K562 (cell line): ENCODE measurements at regions not wholly inside any gene's neighbourhood (a gene's known extent, or its start where the extent isn't known, plus 50 kb on each side); places are given as distances from the start of the nearest gene placed in this dataset.

ENCODE experiments used
- ATAC-seq: fragments of 200-7000 bp; cut with Tn5 transposase; 3 replicates; pipeline ENCODE4 v1.9.1; 2020; ENCODE audit warnings: moderate library complexity
- BruUV-seq: library from RNA; stranded (reverse); fragments of 400-500 nt; replicated peaks from 2 replicates; lab custom pipeline; 2021; lab: Mats Ljungman, UMichigan
- CTCF ChIA-PET: fragments of 300-600 bp; formaldehyde crosslinking; extraction: SDS; loops from one replicate; lab custom pipeline; 2021; ENCODE audit warnings: low intra/inter-chr PET ratio; lab: Yijun Ruan, JAX
- POLR2A ChIA-PET: fragments of 300-600, 350-650 bp; sonication (Branson Sonifier 250); formaldehyde crosslinking; extraction: SDS; loops from one replicate; lab custom pipeline; 2021; ENCODE audit warnings: antibody characterized with exemption, inconsistent platforms; lab: Yijun Ruan, JAX
- DNase-seq, 4 experiments: peaks; one replicate each; pipeline versions ENCODE4 v3.0.0 to v3.0.0-alpha.2; 2011 to 2018; ENCODE audit warnings: low spot score in 3 of 4, mixed read lengths in 3 of 4; ENCODE audit errors: extremely low read depth in 1 of 4
- FAIRE-seq: peaks from 2 replicates; lab custom pipeline; 2011; peaks lifted over from hg19 to GRCh38; lab: Jason Lieb, UNC
- H2AFZ ChIP-seq: 2 replicates; pipeline ENCODE4 v1.6.0; 2011; ENCODE audit warnings: low read depth, low read length, control low read depth, inconsistent platforms
- H3K27ac ChIP-seq: fragments of 200-600 bp; 3 replicates; pipeline ENCODE4 v1.8.0; 2011; ENCODE audit warnings: low read depth, mild to moderate bottlenecking, control low read depth, inconsistent platforms, low read length, moderate library complexity, mixed read lengths; ENCODE audit errors: extremely low read depth
- H3K27me3 ChIP-seq, 2 experiments: fragments of 300-600 bp in 1 of 2; 2 replicates in 1 of 2; 3 replicates in 1 of 2; pipeline versions ENCODE4 v1.6.0 to v1.8.0; 2011; ENCODE audit warnings: inconsistent platforms in 2 of 2, low read length in 2 of 2, mild to moderate bottlenecking in 1 of 2, mixed read lengths in 1 of 2, moderate library complexity in 1 of 2; ENCODE audit not compliant: control insufficient read depth in 2 of 2, insufficient read depth in 2 of 2
- H3K36me3 ChIP-seq: fragments of 300-600 bp; 3 replicates; pipeline ENCODE4 v1.8.0; 2011; ENCODE audit warnings: mild to moderate bottlenecking, low read length, inconsistent platforms; ENCODE audit not compliant: control insufficient read depth, insufficient read depth
- H3K4me1 ChIP-seq, 2 experiments: fragments of 200-600 bp in 1 of 2; replicated peaks in 1 of 2; 2 replicates in 1 of 2; 3 replicates in 1 of 2; pipeline versions ENCODE4 v1.5.1 to v1.8.0; 2011; ENCODE audit warnings: inconsistent platforms in 2 of 2, low read length in 2 of 2, mild to moderate bottlenecking in 1 of 2, mixed read lengths in 1 of 2, moderate library complexity in 1 of 2; ENCODE audit not compliant: control insufficient read depth in 2 of 2, insufficient read depth in 2 of 2
- H3K4me2 ChIP-seq: 2 replicates; pipeline ENCODE4 v1.6.1; 2011; ENCODE audit warnings: low read length, control low read depth, inconsistent platforms, mixed read lengths; ENCODE audit not compliant: insufficient read depth
- H3K4me3 ChIP-seq: fragments of 200-600 bp; sonication (generic), shearing (Covaris generic); 2 replicates; pipeline ENCODE4 v1.5.1; 2016; ENCODE audit warnings: control low read depth, inconsistent platforms
- H3K79me2 ChIP-seq: fragments of 200-600 bp; 3 replicates; pipeline ENCODE4 v1.8.0; 2011; ENCODE audit warnings: low read length, inconsistent platforms; ENCODE audit not compliant: control insufficient read depth, insufficient read depth
- H3K9ac ChIP-seq, 2 experiments: 2 replicates each; pipeline versions ENCODE4 v1.6.0 to v1.6.1; 2011; ENCODE audit warnings: low read depth in 2 of 2, low read length in 2 of 2, control low read depth in 1 of 2, inconsistent platforms in 1 of 2, mild to moderate bottlenecking in 1 of 2, mixed read lengths in 1 of 2; ENCODE audit not compliant: insufficient read depth in 1 of 2
- H3K9me1 ChIP-seq: one replicate; pipeline ENCODE4 v1.6.0; 2011; ENCODE audit warnings: inconsistent platforms, mild to moderate bottlenecking, low read length, moderate library complexity; ENCODE audit not compliant: control insufficient read depth, insufficient read depth
- H3K9me3 ChIP-seq: replicated peaks from 2 replicates; pipeline ENCODE4 v1.5.1; 2011; ENCODE audit warnings: low read depth, low read length, inconsistent platforms; ENCODE audit not compliant: control insufficient read depth, insufficient read depth
- H4K20me1 ChIP-seq: replicated peaks from 2 replicates; pipeline ENCODE4 v1.6.1; 2011; ENCODE audit warnings: low read length, inconsistent platforms, mixed read lengths; ENCODE audit not compliant: control insufficient read depth, insufficient read depth
- CBX2 ChIP-seq: fragments of 200-600 bp; sonication (generic); IDR thresholded peaks from one replicate; pipeline ENCODE4 v1.6.1; 2012; ENCODE audit warnings: mild to moderate bottlenecking, low read length, inconsistent platforms; ENCODE audit not compliant: insufficient read depth, poor library complexity, severe bottlenecking
- FOSL1 ChIP-seq: fragments of 200-800 bp; sonication (Bioruptor generic); conservative IDR thresholded peaks from 2 replicates; pipeline ENCODE4 v1.6.1; 2016; ENCODE audit warnings: missing genetic modification characterization, missing compliant biosample characterization
- MYBL2 ChIP-seq, 2 experiments: fragments of 450-650 bp in 1 of 2; sonication (generic) in 1 of 2; formaldehyde crosslinking in 1 of 2; IDR thresholded peaks; 2 replicates each; pipeline versions ENCODE4 v1.6.1 to v1.8.1; 2017 to 2022; ENCODE audit warnings: borderline replicate concordance in 1 of 2, inconsistent platforms in 1 of 2, low read depth in 1 of 2, mild to moderate bottlenecking in 1 of 2, missing genetic modification reagents in 1 of 2, moderate library complexity in 1 of 2
- NFIC ChIP-seq: fragments of 450-650 bp; IDR thresholded peaks from 2 replicates; pipeline ENCODE4 v1.6.1; 2017; ENCODE audit warnings: mild to moderate bottlenecking, inconsistent platforms
- SNIP1 ChIP-seq: fragments of 450-650 bp; IDR thresholded peaks from 2 replicates; pipeline ENCODE4 v1.7.1; 2017; ENCODE audit warnings: low read depth, mild to moderate bottlenecking
- SRF ChIP-seq, 2 experiments: fragments of 250-450, 450-650 bp in 1 of 2; sonication (Bioruptor Pico) in 1 of 2; sonication (generic) in 1 of 2; formaldehyde crosslinking; IDR thresholded peaks; 2 replicates each; pipeline versions ENCODE4 v1.5.0 to v1.5.1; 2020 to 2022; ENCODE audit warnings: mild to moderate bottlenecking in 1 of 2, missing genetic modification reagents in 1 of 2
- TAF9B ChIP-seq: fragments of 450-650 bp; IDR thresholded peaks from 2 replicates; pipeline ENCODE4 v1.6.1; 2018; ENCODE audit warnings: mild to moderate bottlenecking; ENCODE audit not compliant: partially characterized antibody
- TRIM24 ChIP-seq, 2 experiments: fragments of 450-650 bp; IDR thresholded peaks; 2 replicates each; pipeline ENCODE4 v1.6.1; 2016
- ZBTB17 ChIP-seq: fragments of 450-650 bp; formaldehyde crosslinking; IDR thresholded peaks from 2 replicates; pipeline ENCODE4 v1.4.0; 2020; ENCODE audit warnings: mild to moderate bottlenecking
- WGBS: fragments of 100-300 bp; shearing (Covaris generic); methylation state at CpG from one replicate; pipeline ENCODE4 v1.1.6; 2016; ENCODE audit warnings: low coverage, mixed read lengths; ENCODE audit not compliant: insufficient coverage; ENCODE audit errors: missing lambda C conversion rate; 5-methylcytosine and 5-hydroxymethylcytosine counted together
- in situ Hi-C: fragments of 300-500 bp; cut with MboI; formaldehyde crosslinking; loops from 4 replicates; pipeline ENCODE4 v1.15.0; 2018; ENCODE audit warnings: inconsistent platforms, mixed read lengths
- intact Hi-C: fragments of 100-400 bp; cut with micrococcal nuclease; formaldehyde crosslinking; loops from 2 replicates; pipeline ENCODE4 v1.14.2; 2022
- TF ChIP-seq, protein P1 (sequence below): fragments of 250-450 bp; sonication (Bioruptor Pico); IDR thresholded peaks from 2 replicates; pipeline ENCODE4 v1.5.0; 2021; ENCODE audit warnings: mild to moderate bottlenecking, moderate library complexity
- TF ChIP-seq, protein P2 (sequence below): fragments of 250-450 bp; sonication (Bioruptor Pico); IDR thresholded peaks from 2 replicates; pipeline ENCODE4 v1.5.0; 2020; ENCODE audit warnings: mild to moderate bottlenecking, borderline replicate concordance
- TF ChIP-seq, protein P3 (sequence below): fragments of 450-650 bp; IDR thresholded peaks from 2 replicates; pipeline ENCODE4 v1.6.1; 2014; ENCODE audit warnings: low read depth, mild to moderate bottlenecking, moderate library complexity, borderline replicate concordance

DNA sequence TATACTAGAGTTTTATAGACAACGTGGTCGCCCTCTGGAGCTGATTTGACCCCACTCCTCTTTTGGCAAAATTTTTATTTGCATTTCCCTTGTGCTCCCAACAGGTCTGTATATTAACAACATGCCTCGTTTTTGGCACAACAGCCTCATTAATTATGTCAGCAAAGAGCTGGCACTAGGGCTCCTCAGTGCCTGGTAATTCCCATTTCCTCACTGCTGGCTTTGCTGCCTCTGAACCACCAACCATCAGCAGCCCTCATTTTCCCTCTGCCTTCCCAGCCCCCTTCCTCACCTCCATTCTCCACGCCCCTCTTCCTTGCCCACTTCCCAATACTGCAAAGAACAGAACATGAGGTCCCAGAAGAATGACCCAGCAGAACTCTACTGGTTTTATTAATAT lies 204.8 kb downstream of the ABHD5 start:
- DNase-seq (no peak), FAIRE-seq (no peak), ATAC-seq (no peak)
- Histone ChIP-seq H4K20me1 (no peaks in the 10 kb centered on the region), H3K27me3 (peaks cover 10 to 30% of the 10 kb centered on the region in 2 experiments), H3K9me3 (no peaks in the 10 kb centered on the region), H2AFZ (no peak overlapping the region), H3K4me2 (no peak overlapping the region), H3K27ac (no peak overlapping the region), H3K9ac (no peak overlapping the region), H3K79me2 (no peaks in the 10 kb centered on the region), H3K36me3 (no peaks in the 10 kb centered on the region), H3K4me1 (peaks cover 0 to 11% of the 10 kb centered on the region in 2 experiments; a peak in 2 of 5 replicates), H3K4me3 (no peak overlapping the region), H3K9me1 (no peaks in the 10 kb centered on the region)
- intact Hi-C loops (no loop called here), in situ Hi-C loops (no loop called here)
- POLR2A ChIA-PET = interaction anchor here (0.8 to 1.1 kb wide), 3 partner anchors 9 to 440 kb away, joined by 3 read pairs; no protein-coding TSS in a partner anchor
- TF ChIP-seq TRIM24 (IDR thresholded peaks at IDR 0.05) (no peak), ZBTB17 (CRISPR knock-in tag) (no peak), MYBL2 (IDR thresholded peaks at IDR 0.05; ENCODE audit: low read depth) (no peak), MYBL2 (CRISPR knock-in tag; IDR thresholded peaks at IDR 0.05; ENCODE audit: borderline replicate concordance) (no peak), NFIC (no peak), SRF (CRISPR knock-in tag; IDR thresholded peaks at IDR 0.05) (no peak), CBX2 (no peak), SNIP1 (no peak), TAF9B (no peak), FOSL1 (tag) (no peak)
- TF ChIP-seq, protein P1, sequence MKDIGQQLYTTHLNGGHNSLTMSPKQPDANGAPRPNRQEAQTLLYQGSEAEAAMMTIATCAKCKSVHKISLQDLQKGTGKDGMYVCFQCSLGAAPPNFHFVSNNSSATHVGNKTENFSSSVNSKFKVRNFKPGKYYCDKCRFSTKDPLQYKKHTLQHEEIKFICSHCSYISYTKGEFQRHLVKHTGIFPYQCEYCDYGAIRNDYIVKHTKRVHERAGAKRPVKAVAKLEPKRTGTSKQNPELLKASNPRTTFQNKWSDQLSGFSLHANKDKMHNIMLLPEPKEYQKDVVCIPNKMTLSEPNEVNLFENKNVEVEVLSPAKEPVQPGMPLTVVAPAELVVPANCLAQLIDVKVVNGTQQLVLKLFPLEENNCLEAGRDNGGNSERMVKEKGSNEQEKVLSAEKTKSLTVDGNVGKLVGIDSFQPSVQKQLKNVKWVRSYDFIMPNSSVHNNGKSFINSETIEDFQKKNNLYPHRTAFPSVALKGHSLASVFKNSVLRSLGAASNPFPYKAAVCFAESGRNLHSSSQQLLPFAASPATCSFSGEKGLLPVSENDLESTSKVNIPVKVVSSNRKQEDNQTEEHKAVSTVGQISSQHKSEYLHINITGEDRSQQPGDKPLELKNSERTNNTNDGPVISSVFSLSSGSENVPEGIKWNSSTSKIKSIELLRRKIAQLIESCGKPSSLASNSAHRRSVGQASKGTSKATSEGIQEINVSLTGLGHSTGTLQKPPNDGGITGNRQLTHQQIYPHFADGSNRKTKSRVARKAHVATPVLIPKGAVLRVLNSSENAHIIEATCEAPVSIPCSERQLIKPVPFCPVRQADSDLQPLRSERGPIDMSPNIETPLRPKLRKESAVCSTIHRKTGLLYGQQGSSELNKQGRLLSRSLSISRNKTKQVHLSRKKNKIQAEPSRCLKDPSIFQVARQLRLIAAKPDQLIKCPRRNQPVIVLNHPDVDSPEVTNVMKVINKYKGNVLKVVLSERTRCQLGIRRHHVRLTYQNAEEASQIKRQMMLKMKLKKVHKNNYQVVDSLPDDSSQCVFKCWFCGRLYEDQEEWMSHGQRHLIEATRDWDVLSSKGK (CRISPR knock-in tag) = no peak
- TF ChIP-seq, protein P2, sequence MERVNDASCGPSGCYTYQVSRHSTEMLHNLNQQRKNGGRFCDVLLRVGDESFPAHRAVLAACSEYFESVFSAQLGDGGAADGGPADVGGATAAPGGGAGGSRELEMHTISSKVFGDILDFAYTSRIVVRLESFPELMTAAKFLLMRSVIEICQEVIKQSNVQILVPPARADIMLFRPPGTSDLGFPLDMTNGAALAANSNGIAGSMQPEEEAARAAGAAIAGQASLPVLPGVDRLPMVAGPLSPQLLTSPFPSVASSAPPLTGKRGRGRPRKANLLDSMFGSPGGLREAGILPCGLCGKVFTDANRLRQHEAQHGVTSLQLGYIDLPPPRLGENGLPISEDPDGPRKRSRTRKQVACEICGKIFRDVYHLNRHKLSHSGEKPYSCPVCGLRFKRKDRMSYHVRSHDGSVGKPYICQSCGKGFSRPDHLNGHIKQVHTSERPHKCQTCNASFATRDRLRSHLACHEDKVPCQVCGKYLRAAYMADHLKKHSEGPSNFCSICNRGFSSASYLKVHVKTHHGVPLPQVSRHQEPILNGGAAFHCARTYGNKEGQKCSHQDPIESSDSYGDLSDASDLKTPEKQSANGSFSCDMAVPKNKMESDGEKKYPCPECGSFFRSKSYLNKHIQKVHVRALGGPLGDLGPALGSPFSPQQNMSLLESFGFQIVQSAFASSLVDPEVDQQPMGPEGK (CRISPR knock-in tag) = no peak
- TF ChIP-seq, protein P3, sequence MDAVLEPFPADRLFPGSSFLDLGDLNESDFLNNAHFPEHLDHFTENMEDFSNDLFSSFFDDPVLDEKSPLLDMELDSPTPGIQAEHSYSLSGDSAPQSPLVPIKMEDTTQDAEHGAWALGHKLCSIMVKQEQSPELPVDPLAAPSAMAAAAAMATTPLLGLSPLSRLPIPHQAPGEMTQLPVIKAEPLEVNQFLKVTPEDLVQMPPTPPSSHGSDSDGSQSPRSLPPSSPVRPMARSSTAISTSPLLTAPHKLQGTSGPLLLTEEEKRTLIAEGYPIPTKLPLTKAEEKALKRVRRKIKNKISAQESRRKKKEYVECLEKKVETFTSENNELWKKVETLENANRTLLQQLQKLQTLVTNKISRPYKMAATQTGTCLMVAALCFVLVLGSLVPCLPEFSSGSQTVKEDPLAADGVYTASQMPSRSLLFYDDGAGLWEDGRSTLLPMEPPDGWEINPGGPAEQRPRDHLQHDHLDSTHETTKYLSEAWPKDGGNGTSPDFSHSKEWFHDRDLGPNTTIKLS = no peak
- 0% methylated on average over 4 of the region's 4 CpGs for WGBS
- CTCF ChIA-PET = no interaction called here
- BruUV-seq = no TSS peak
